WERI-Rb-1 (cell line): ENCODE measurements at regions not wholly inside any gene's neighbourhood (a gene's known extent, or its start where the extent isn't known, plus 50 kb on each side); places are given as distances from the start of the nearest gene placed in this dataset.

Source experiments
- DNase-seq: peaks from one replicate; pipeline ENCODE4 v3.0.0-alpha.2; 2020
- H3K27ac ChIP-seq: fragments of 250-450 bp; sonication (Bioruptor Pico); 2 replicates; pipeline ENCODE4 v1.5.1; 2020; ENCODE audit warnings: mild to moderate bottlenecking, moderate library complexity
- H3K27me3 ChIP-seq: fragments of 250-450 bp; sonication (Bioruptor Pico); 2 replicates; pipeline ENCODE4 v1.5.1; 2021; ENCODE audit warnings: mild to moderate bottlenecking, low read depth, moderate library complexity; ENCODE audit not compliant: insufficient read depth, severe bottlenecking
- H3K36me3 ChIP-seq: fragments of 250-450 bp; sonication (Bioruptor Pico); 2 replicates; pipeline ENCODE4 v1.5.1; 2020; ENCODE audit warnings: mild to moderate bottlenecking, moderate library complexity
- H3K4me3 ChIP-seq: 2 replicates; pipeline ENCODE4 v1.5.1; 2011; ENCODE audit warnings: low read depth, mild to moderate bottlenecking, control low read depth, low read length
- H3K9me3 ChIP-seq: fragments of 250-450 bp; sonication (Bioruptor Pico); 2 replicates; pipeline ENCODE4 v1.5.1; 2021; ENCODE audit warnings: mild to moderate bottlenecking, moderate library complexity; ENCODE audit not compliant: severe bottlenecking
- TF ChIP-seq, protein P1 (sequence below): IDR thresholded peaks from 2 replicates; pipeline ENCODE4 v1.5.1; 2011; ENCODE audit warnings: low read depth, mild to moderate bottlenecking, control low read depth, inconsistent platforms, low read length

DNA sequence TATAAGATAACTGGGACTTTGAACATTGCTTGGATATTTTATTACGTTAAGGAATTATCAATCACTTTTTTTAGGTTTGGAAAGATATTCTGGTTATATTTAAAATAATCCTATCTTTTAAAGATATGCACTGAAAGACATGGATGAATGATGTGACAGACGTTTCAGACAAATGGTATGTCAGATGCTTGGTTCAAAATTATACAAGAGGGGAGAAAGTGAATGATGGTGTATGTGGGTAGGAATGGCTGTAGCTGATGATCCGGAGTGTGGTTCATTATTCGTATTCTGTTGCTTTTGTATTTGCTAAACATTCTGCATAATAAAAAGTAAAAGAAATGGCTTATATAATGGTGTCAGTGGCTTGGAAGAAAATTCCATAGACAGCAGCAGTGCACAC lies 51.0 kb upstream of the SNRPB2 start:
- Histone ChIP-seq H3K4me3 (no peak overlapping the region), H3K9me3 (peaks cover 5% of the 10 kb centered on the region), H3K27me3 (no peaks in the 10 kb centered on the region), H3K27ac (no peak overlapping the region), H3K36me3 (no peaks in the 10 kb centered on the region)
- TF ChIP-seq, protein P1, sequence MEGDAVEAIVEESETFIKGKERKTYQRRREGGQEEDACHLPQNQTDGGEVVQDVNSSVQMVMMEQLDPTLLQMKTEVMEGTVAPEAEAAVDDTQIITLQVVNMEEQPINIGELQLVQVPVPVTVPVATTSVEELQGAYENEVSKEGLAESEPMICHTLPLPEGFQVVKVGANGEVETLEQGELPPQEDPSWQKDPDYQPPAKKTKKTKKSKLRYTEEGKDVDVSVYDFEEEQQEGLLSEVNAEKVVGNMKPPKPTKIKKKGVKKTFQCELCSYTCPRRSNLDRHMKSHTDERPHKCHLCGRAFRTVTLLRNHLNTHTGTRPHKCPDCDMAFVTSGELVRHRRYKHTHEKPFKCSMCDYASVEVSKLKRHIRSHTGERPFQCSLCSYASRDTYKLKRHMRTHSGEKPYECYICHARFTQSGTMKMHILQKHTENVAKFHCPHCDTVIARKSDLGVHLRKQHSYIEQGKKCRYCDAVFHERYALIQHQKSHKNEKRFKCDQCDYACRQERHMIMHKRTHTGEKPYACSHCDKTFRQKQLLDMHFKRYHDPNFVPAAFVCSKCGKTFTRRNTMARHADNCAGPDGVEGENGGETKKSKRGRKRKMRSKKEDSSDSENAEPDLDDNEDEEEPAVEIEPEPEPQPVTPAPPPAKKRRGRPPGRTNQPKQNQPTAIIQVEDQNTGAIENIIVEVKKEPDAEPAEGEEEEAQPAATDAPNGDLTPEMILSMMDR: no peak
- DNase-seq: no peak

DNA sequence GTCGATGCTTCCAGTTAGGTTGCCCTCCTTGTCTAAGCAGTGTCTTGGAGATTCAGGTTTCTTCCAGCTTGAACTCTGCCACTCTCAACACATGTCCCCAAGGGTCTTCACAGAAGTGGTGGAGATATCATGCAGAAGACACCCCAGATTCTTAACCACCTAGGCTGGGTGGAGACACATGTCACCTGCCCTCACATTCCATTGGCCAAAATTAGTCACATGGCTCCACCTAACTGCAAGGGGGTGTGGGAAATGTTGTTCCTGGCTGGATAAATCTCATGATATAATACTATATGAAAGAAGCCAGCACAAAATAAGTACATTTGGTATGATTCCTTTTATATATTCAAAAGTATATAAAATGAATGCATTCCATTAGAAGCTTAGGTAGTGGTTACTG lies 52.9 kb upstream of the SNRPB2 start:
- H3K27ac ChIP-seq: no peak overlapping the region
- DNase-seq: no peak
- no peaks in the 10 kb centered on the region for H3K27me3 ChIP-seq
- H3K9me3 ChIP-seq: peaks cover 5% of the 10 kb centered on the region
- TF ChIP-seq, protein P1: no peak
- no peaks in the 10 kb centered on the region for H3K36me3 ChIP-seq
- H3K4me3 ChIP-seq: no peak overlapping the region

DNA sequence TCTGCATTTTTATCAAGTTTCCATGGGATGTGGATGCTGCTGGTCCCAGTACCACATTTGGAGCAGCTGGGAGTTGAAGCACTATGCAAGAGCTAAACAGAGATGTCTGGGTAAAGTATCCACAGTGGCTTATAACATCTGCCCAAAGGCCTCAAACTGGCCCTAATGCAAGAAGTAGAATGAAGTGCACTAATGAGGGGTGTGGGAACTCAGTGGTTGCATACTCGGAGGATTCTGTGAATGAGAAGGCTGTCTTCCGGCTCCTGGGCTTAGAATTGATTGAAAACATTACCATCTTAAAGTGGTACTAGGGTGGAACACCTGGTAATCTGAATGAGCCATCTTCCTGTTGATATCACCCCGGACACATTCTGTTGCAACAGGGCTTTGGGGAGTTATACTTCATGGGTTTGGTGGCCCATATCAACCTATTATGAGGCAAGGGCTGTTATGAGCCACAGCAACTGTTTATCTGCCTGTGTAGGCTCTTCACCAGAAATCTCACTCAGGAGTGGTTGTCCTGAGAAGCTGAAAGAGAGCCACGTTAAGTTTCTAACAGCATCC lies 54.7 kb upstream of the SNRPB2 start:
- TF ChIP-seq, protein P1: no peak
- DNase-seq: no peak
- no peaks in the 10 kb centered on the region for H3K36me3 ChIP-seq
- no peak overlapping the region for H3K4me3 ChIP-seq
- H3K9me3 ChIP-seq: peaks cover 5% of the 10 kb centered on the region
- no peak overlapping the region for H3K27ac ChIP-seq
- no peaks in the 10 kb centered on the region for H3K27me3 ChIP-seq

DNA sequence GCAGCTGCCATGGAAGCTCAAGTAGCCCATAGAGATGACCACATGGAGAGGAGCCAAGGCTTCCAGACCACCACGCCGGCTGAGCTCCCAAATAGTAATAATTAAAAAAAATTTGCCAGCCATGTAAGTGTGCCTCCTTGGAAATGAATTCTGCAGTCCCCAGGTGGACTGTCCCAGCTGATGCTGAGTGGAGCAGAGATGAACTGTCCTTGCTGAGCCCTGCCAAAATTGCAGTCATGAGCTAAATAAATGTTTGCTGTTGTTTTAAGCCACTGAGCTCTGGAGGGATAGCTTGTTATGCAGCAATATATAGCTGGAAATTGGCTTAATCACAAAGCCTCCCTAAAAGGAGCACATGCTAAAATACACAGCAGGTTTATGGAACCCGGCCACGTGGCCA lies 55.6 kb upstream of the SNRPB2 start:
- H3K9me3 ChIP-seq: peaks cover 10% of the 10 kb centered on the region
- H3K27ac ChIP-seq: no peak overlapping the region
- TF ChIP-seq, protein P1: no peak
- no peaks in the 10 kb centered on the region for H3K27me3 ChIP-seq
- no peaks in the 10 kb centered on the region for H3K36me3 ChIP-seq
- H3K4me3 ChIP-seq: no peak overlapping the region
- no peak for DNase-seq

DNA sequence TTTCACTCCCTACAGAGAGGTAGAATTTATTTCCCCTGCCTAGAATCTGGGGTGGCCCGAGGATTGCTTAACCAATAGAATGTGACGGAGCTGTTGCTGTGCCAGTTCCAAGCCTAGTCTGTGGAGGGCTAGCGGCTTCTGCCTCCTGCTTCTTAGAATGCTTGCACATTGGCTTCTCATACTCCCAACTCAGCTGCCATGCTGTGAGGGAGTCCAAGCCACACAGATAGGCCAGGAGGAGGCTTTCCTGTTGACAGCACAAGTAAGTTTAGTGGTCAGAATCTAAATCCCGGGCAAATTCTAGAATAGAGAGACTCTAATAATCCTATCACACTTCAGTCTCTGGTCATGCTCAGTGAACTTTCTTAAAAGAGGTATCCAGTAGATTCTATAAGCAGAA lies 57.5 kb upstream of the SNRPB2 start:
- DNase-seq: peak; percentile 9
- TF ChIP-seq, protein P1: no peak
- H3K4me3 ChIP-seq: no peak overlapping the region
- peaks cover 10% of the 10 kb centered on the region for H3K9me3 ChIP-seq
- H3K36me3 ChIP-seq: no peaks in the 10 kb centered on the region
- H3K27me3 ChIP-seq: no peaks in the 10 kb centered on the region
- peak overlapping the region; percentile 40 for H3K27ac ChIP-seq

DNA sequence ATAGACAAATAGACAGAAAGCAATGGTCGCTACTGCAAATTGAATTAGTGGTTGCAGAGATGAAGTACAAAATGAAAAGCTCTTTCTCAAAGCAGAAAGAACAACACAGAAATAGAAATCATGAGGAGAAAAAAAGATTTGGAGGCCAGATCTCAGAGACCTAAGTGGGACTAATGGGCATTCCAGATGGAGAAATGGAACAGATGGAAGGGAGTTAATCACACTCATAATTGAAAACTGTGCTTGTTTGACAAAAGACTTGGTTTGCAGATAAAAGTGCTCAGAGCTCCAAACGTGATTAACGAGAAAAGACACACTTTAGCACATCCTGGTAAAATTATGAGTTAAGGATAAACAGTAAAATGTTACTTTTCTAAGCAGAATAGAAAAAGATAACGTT lies 58.1 kb upstream of the SNRPB2 start:
- Histone ChIP-seq H3K36me3 (no peaks in the 10 kb centered on the region), H3K27ac (peak overlapping the region; percentile 40), H3K27me3 (no peaks in the 10 kb centered on the region), H3K9me3 (peaks cover 10% of the 10 kb centered on the region), H3K4me3 (no peak overlapping the region)
- no peak for DNase-seq
- TF ChIP-seq, protein P1: no peak
